ENCODE measurements at regions not wholly inside any gene's neighbourhood (a gene's known extent, or its start where the extent isn't known, plus 50 kb on each side); places are given as distances from the start of the nearest gene placed in this dataset.

- no peak for TF ChIP-seq CTCF (IDR thresholded peaks at IDR 0.05)
- TF ChIP-seq EZH2 (IDR thresholded peaks at IDR 0.05), result no peak
- TF ChIP-seq EZH2phosphoT487 (IDR thresholded peaks at IDR 0.05), result no peak
These were observed 145.9 kb upstream of the GLRA1 start for GRCh38 chr5:152070591-152070990.
